Neuronal stem cell (in vitro differentiated cells): ENCODE measurements at regions not wholly inside any gene's neighbourhood (a gene's known extent, or its start where the extent isn't known, plus 50 kb on each side); places are given as distances from the start of the nearest gene placed in this dataset.

Experiments
- DNase-seq: peaks from one replicate; pipeline ENCODE4 v3.0.0-alpha.2; 2013; ENCODE audit warnings: low spot score
- H2AFZ ChIP-seq: one replicate; pipeline ENCODE4 v1.6.1; 2013; ENCODE audit warnings: mild to moderate bottlenecking, low read length, inconsistent platforms
- H2AK5ac ChIP-seq: 2 replicates; pipeline ENCODE4 v1.6.1; 2013; ENCODE audit warnings: low read depth, mild to moderate bottlenecking, inconsistent platforms, low read length, moderate library complexity, mixed read lengths
- H2BK120ac ChIP-seq: 2 replicates; pipeline ENCODE4 v1.6.1; 2013; ENCODE audit warnings: low read depth, mild to moderate bottlenecking, inconsistent platforms, low read length, moderate library complexity, mixed read lengths
- H2BK12ac ChIP-seq: one replicate; pipeline ENCODE4 v1.6.1; 2013; ENCODE audit warnings: low read length, inconsistent platforms
- H2BK15ac ChIP-seq: 2 replicates; pipeline ENCODE4 v1.6.1; 2013; ENCODE audit warnings: mild to moderate bottlenecking, low read length, inconsistent platforms, mixed read lengths
- H2BK5ac ChIP-seq: one replicate; pipeline ENCODE4 v1.6.1; 2013; ENCODE audit warnings: inconsistent platforms, mild to moderate bottlenecking, low read length, moderate library complexity
- H3K14ac ChIP-seq: one replicate; pipeline ENCODE4 v1.6.1; 2013; ENCODE audit warnings: low read length, inconsistent platforms
- H3K18ac ChIP-seq: 2 replicates; pipeline ENCODE4 v1.6.1; 2013; ENCODE audit warnings: low read length, inconsistent platforms
- H3K23ac ChIP-seq: 2 replicates; pipeline ENCODE4 v1.6.1; 2013; ENCODE audit warnings: low read depth, mild to moderate bottlenecking, mixed read lengths, low read length, inconsistent platforms; ENCODE audit not compliant: poor library complexity
- H3K27ac ChIP-seq: replicated peaks from 3 replicates; pipeline ENCODE4 v1.5.1; 2013; ENCODE audit warnings: low read length, inconsistent platforms
- H3K27me3 ChIP-seq, 3 experiments: 2 replicates each; pipeline ENCODE4 v1.6.1; 2013; ENCODE audit warnings: low read length in 3 of 3, mild to moderate bottlenecking in 2 of 3, inconsistent platforms in 1 of 3, low read depth in 1 of 3, mixed read lengths in 1 of 3, moderate library complexity in 1 of 3; ENCODE audit not compliant: control insufficient read depth in 3 of 3, insufficient read depth in 3 of 3
- H3K36me3 ChIP-seq, 2 donors: replicated peaks in 1 of 2; 2 replicates each; pipeline ENCODE4 v1.6.1; 2013; ENCODE audit warnings: low read length in 2 of 2; ENCODE audit not compliant: control insufficient read depth in 2 of 2, insufficient read depth in 2 of 2
- H3K4ac ChIP-seq: 2 replicates; pipeline ENCODE4 v1.6.1; 2013; ENCODE audit warnings: inconsistent platforms, mild to moderate bottlenecking, low read length, moderate library complexity
- H3K4me1 ChIP-seq, 2 donors: 1 replicate in 1 of 2; 2 replicates in 1 of 2; pipeline ENCODE4 v1.6.1; 2013; ENCODE audit warnings: low read length in 2 of 2, low read depth in 1 of 2; ENCODE audit not compliant: control insufficient read depth in 2 of 2, insufficient read depth in 1 of 2
- H3K4me2 ChIP-seq: one replicate; pipeline ENCODE4 v1.6.1; 2013; ENCODE audit warnings: mild to moderate bottlenecking, low read length, inconsistent platforms; ENCODE audit not compliant: insufficient read depth, poor library complexity, severe bottlenecking
- H3K4me3 ChIP-seq, 2 donors: 2 replicates each; pipeline ENCODE4 v1.5.1; 2013; ENCODE audit warnings: low read length in 2 of 2, mild to moderate bottlenecking in 2 of 2, inconsistent platforms in 1 of 2, moderate library complexity in 1 of 2
- H3K79me1 ChIP-seq: one replicate; pipeline ENCODE4 v1.6.1; 2013; ENCODE audit warnings: low read depth, mild to moderate bottlenecking, inconsistent platforms, low read length, moderate library complexity
- H3K9ac ChIP-seq: one replicate; pipeline ENCODE4 v1.6.1; 2013; ENCODE audit warnings: mild to moderate bottlenecking, low read depth, low read length, inconsistent platforms; ENCODE audit not compliant: poor library complexity
- H3K9me3 ChIP-seq, 2 donors: replicated peaks in 1 of 2; 2 replicates each; pipeline versions ENCODE3 to v1.6.1; 2013; ENCODE audit warnings: low read length in 2 of 2, mild to moderate bottlenecking in 2 of 2, inconsistent platforms in 1 of 2, low read depth in 1 of 2, mixed read lengths in 1 of 2, moderate library complexity in 1 of 2; ENCODE audit not compliant: control insufficient read depth in 2 of 2, insufficient read depth in 1 of 2
- H4K8ac ChIP-seq: one replicate; pipeline ENCODE4 v1.6.1; 2013; ENCODE audit warnings: low read depth, mild to moderate bottlenecking, inconsistent platforms, low read length, moderate library complexity
- H4K91ac ChIP-seq: one replicate; pipeline ENCODE4 v1.6.1; 2013; ENCODE audit warnings: low read length, low read depth, mild to moderate bottlenecking, inconsistent platforms; ENCODE audit not compliant: poor library complexity
- WGBS, 2 donors: extraction: QIAGEN DNeasy Blood & Tissue Kit; methylation state at CpG; one replicate each; pipeline ENCODE4 v1.1.7; 2013; ENCODE audit warnings: missing lambda C conversion rate in 2 of 2, mixed read lengths in 1 of 2; ENCODE audit not compliant: insufficient read length in 2 of 2, insufficient replicate concordance in 1 of 2; ENCODE audit errors: extremely low coverage in 2 of 2; 5-methylcytosine and 5-hydroxymethylcytosine counted together

GRCh38 chr2:242056785-242057184 is 187.3 kb downstream of the RTP5 start:
- H3K27me3 ChIP-seq: peaks cover 2 to 20% (median 4%) of the 10 kb centered on the region in 3 experiments
- H3K4me3 ChIP-seq: no peak overlapping the region
- H3K79me1 ChIP-seq: no peaks in the 10 kb centered on the region
- no peak overlapping the region for H2BK5ac ChIP-seq
- no peak overlapping the region for H4K91ac ChIP-seq
- H3K27ac ChIP-seq: no peak overlapping the region
- peaks cover 0 to 2% of the 10 kb centered on the region in 2 donors for H3K4me1 ChIP-seq
- no CpG with 5 or more reads among the region's 11 CpGs for WGBS, 2 donors
- no peak overlapping the region for H2BK12ac ChIP-seq
- H2AFZ ChIP-seq: no peak overlapping the region
- H3K23ac ChIP-seq: no peak overlapping the region
- no peak for DNase-seq
- no peaks in the 10 kb centered on the region for H3K36me3 ChIP-seq
- H2BK15ac ChIP-seq: no peak overlapping the region
- H3K14ac ChIP-seq: no peak overlapping the region
- no peak overlapping the region for H3K4ac ChIP-seq
- no peak overlapping the region for H2BK120ac ChIP-seq
- no peak overlapping the region for H3K9ac ChIP-seq
- H3K18ac ChIP-seq: peak overlapping the region; percentile 49
- H2AK5ac ChIP-seq: no peak overlapping the region
- H3K4me2 ChIP-seq: no peak overlapping the region
- H4K8ac ChIP-seq: no peak overlapping the region
- H3K9me3 ChIP-seq: peaks cover 4 to 6% of the 10 kb centered on the region in 2 donors

- Histone ChIP-seq H2AFZ (no peak overlapping the region), H3K14ac (no peak overlapping the region), H3K79me1 (no peaks in the 10 kb centered on the region), H3K9ac (no peak overlapping the region), H2BK120ac (no peak overlapping the region), H3K4me1 (peaks cover 0 to 2% of the 10 kb centered on the region in 2 donors), H2BK12ac (no peak overlapping the region), H3K4me2 (no peak overlapping the region), H3K4ac (no peak overlapping the region), H3K27me3 (peaks cover 2 to 20% (median 2%) of the 10 kb centered on the region in 3 experiments), H2BK15ac (no peak overlapping the region), H4K8ac (no peak overlapping the region), H3K18ac (no peak overlapping the region), H4K91ac (no peak overlapping the region), H3K36me3 (no peaks in the 10 kb centered on the region), H3K27ac (no peak overlapping the region), H3K23ac (no peak overlapping the region), H3K9me3 (peaks cover 4 to 6% of the 10 kb centered on the region in 2 donors), H2BK5ac (no peak overlapping the region), H2AK5ac (no peak overlapping the region), H3K4me3 (no peak overlapping the region)
- WGBS, 2 donors: no CpG with 5 or more reads among the region's 19 CpGs
- DNase-seq: no peak
Observed at GRCh38 chr2:242057379-242058040, 188.0 kb downstream of the RTP5 start.

GRCh38 chr2:242058116-242058680 is 188.7 kb downstream of the RTP5 start:
- no peak overlapping the region for H3K14ac ChIP-seq
- no peaks in the 10 kb centered on the region for H3K79me1 ChIP-seq
- H2BK120ac ChIP-seq: no peak overlapping the region
- no peak overlapping the region for H2BK5ac ChIP-seq
- peaks cover 0 to 20% (median under 1%) of the 10 kb centered on the region in 3 experiments for H3K27me3 ChIP-seq
- H3K27ac ChIP-seq: no peak overlapping the region
- no peak overlapping the region for H2BK15ac ChIP-seq
- H3K4me1 ChIP-seq: peaks cover 0 to 2% of the 10 kb centered on the region in 2 donors
- H3K9me3 ChIP-seq: peaks cover 4 to 6% of the 10 kb centered on the region in 2 donors
- H3K36me3 ChIP-seq: no peaks in the 10 kb centered on the region
- no peak overlapping the region for H3K4me2 ChIP-seq
- peak overlapping the region in 1 of 2 donors; percentile 60 for H3K4me3 ChIP-seq
- no peak overlapping the region for H3K4ac ChIP-seq
- H2BK12ac ChIP-seq: no peak overlapping the region
- H4K8ac ChIP-seq: no peak overlapping the region
- H4K91ac ChIP-seq: no peak overlapping the region
- no peak for DNase-seq
- H3K23ac ChIP-seq: no peak overlapping the region
- no peak overlapping the region for H3K9ac ChIP-seq
- no CpG with 5 or more reads among the region's 11 CpGs for WGBS, 2 donors
- H2AK5ac ChIP-seq: no peak overlapping the region
- no peak overlapping the region for H2AFZ ChIP-seq
- H3K18ac ChIP-seq: no peak overlapping the region

- H3K14ac ChIP-seq: no peak overlapping the region
- H2AK5ac ChIP-seq: no peak overlapping the region
- no peak overlapping the region for H2BK12ac ChIP-seq
- peaks cover 6 to 7% of the 10 kb centered on the region in 2 donors for H3K9me3 ChIP-seq
- DNase-seq: no peak
- H3K4ac ChIP-seq: no peak overlapping the region
- H3K18ac ChIP-seq: no peak overlapping the region
- no peaks in the 10 kb centered on the region for H3K79me1 ChIP-seq
- no CpG with 5 or more reads among the region's 7 CpGs for WGBS, 2 donors
- no peak overlapping the region for H4K91ac ChIP-seq
- no peak overlapping the region for H3K27ac ChIP-seq
- no peak overlapping the region for H2BK15ac ChIP-seq
- H3K4me3 ChIP-seq: no peak overlapping the region
- H3K4me1 ChIP-seq: peaks cover 3 to 5% of the 10 kb centered on the region in 2 donors
- no peak overlapping the region for H2BK120ac ChIP-seq
- no peak overlapping the region for H2AFZ ChIP-seq
- H3K9ac ChIP-seq: no peak overlapping the region
- peaks cover 0 to 20% (median 0%) of the 10 kb centered on the region in 3 experiments for H3K27me3 ChIP-seq
- H4K8ac ChIP-seq: no peak overlapping the region
- H3K36me3 ChIP-seq: no peaks in the 10 kb centered on the region
- no peak overlapping the region for H3K4me2 ChIP-seq
- no peak overlapping the region for H2BK5ac ChIP-seq
- no peak overlapping the region for H3K23ac ChIP-seq
Observed at GRCh38 chr2:242059566-242059965, 190.0 kb downstream of the RTP5 start.
